Activated CD4-positive, alpha-beta memory T cell treated with anti-CD3 and anti-CD28 coated beads for 36 hours (primary cell): ENCODE measurements at regions not wholly inside any gene's neighbourhood (a gene's known extent, or its start where the extent isn't known, plus 50 kb on each side); places are given as distances from the start of the nearest gene placed in this dataset.

ENCODE experiments used
- CTCF ChIA-PET: fragments of 350-600 bp; sonication (Branson Sonifier 250); formaldehyde crosslinking; loops from one replicate; lab custom pipeline; 2021; ENCODE audit warnings: antibody characterized with exemption, inconsistent platforms; lab: Charles Lee
- POLR2A ChIA-PET: fragments of 350-600 bp; sonication (Branson Sonifier 250); formaldehyde crosslinking; loops from one replicate; lab custom pipeline; 2021; ENCODE audit warnings: antibody characterized with exemption; lab: Charles Lee
- DNase-seq: peaks from one replicate; pipeline ENCODE4 v3.0.0-alpha.2; 2020
- H3K27ac Mint-ChIP-seq: one replicate; pipeline ENCODE4 v1.8.0; 2021; ENCODE audit warnings: mixed read lengths
- H3K27me3 Mint-ChIP-seq: one replicate; pipeline ENCODE4 v1.8.0; 2021; ENCODE audit warnings: mixed read lengths
- H3K36me3 Mint-ChIP-seq: one replicate; pipeline ENCODE4 v1.8.0; 2021; ENCODE audit warnings: mixed read lengths
- H3K4me1 Mint-ChIP-seq: one replicate; pipeline ENCODE4 v1.8.0; 2021; ENCODE audit warnings: low read depth, mixed read lengths
- H3K4me3 Mint-ChIP-seq: one replicate; pipeline ENCODE4 v1.8.0; 2021; ENCODE audit warnings: mild to moderate bottlenecking, mixed read lengths
- H3K9me3 Mint-ChIP-seq: one replicate; pipeline ENCODE4 v1.8.0; 2021; ENCODE audit warnings: mixed read lengths
- intact Hi-C: fragments of 100-400 bp; cut with micrococcal nuclease; formaldehyde crosslinking; loops from one replicate; pipeline ENCODE4 v1.15.1; 2023

DNA sequence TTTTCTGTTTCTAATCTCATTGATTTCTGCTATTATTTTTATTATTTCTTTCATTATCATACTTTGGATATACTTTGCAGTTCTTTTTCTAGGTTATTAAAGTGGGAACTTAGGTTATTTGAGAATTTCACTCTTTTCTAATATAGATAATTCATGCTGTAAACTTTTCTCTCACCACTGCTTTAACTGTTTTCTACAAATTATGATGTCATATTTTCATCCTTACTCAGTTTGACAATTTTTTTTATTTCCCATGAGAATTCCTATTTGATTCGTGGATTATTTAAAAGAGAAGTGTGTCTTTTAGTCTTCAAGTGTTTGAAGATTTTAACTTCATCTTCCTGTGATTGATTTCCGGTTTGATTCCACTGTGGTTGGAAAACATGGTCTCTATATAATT, 336.8 kb upstream of the SALL1 start:
- Mint-ChIP-seq H3K27me3 (no peaks in the 10 kb centered on the region), H3K9me3 (peaks cover 2% of the 10 kb centered on the region), H3K4me1 (no peaks in the 10 kb centered on the region), H3K4me3 (no peak overlapping the region), H3K36me3 (no peaks in the 10 kb centered on the region), H3K27ac (no peak overlapping the region)
- intact Hi-C loops, result no loop called here
- ChIA-PET POLR2A (no interaction called here), CTCF (no interaction called here)
- DNase-seq, result no peak

DNA sequence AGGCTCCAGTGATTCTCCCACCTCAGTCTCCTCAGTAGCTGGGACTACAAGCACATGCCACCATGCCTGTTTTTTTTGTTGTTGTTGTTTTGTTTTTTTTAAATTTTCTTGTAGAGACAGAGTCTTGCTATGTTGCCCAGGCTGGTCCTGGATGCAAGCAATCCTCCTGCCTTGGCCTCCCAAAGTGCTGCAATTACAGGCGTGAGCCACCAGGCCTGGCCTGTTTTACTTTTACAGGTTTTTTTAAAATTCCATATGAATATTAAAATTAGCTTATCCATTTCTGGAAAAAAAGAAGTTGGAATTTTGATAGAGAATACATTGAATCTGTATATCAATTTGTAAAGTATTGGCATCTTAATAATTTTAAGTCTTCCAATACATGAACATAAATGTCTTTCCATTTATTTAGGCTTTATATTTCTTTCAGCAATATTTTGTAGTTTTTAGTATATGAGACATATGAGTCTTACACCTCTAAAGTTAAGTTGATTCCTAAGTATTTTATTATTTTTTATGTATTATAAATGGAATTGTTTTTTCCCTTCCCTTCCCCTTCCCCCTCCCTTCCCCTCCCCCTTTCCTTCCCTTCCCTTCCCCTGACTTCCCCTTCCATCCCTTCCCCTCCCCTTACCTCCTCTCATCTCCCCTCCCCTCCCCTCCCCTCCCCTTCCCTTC, 323.5 kb upstream of the SALL1 start:
- peaks cover 9% of the 10 kb centered on the region for H3K9me3 Mint-ChIP-seq
- H3K4me3 Mint-ChIP-seq, result no peak overlapping the region
- H3K27me3 Mint-ChIP-seq, result no peaks in the 10 kb centered on the region
- POLR2A ChIA-PET, result no interaction called here
- CTCF ChIA-PET, result no interaction called here
- no peak overlapping the region for H3K27ac Mint-ChIP-seq
- H3K36me3 Mint-ChIP-seq, result no peaks in the 10 kb centered on the region
- DNase-seq, result no peak
- intact Hi-C loops, result no loop called here
- no peaks in the 10 kb centered on the region for H3K4me1 Mint-ChIP-seq

DNA sequence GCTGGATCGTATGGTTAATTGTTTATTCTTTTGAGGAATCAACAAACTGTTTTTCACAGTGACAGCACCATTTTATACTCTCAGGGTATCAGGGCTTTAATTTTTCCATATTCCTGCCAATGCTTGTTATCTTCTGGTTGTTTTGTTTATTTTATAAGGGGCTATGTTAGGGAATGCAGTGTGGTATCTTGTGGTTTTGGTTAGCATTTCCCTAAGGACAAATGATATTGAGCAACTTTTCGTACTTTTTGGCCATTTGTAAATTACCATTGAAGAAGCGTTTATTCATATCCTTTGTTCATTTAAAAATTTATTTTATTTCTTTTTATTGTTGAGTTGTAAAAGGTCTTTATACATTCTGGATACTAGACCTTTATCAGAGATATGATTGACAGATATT, 322.0 kb upstream of the SALL1 start:
- H3K4me1 Mint-ChIP-seq, result no peaks in the 10 kb centered on the region
- no peak for DNase-seq
- ChIA-PET CTCF (no interaction called here), POLR2A (no interaction called here)
- peaks cover 9% of the 10 kb centered on the region for H3K9me3 Mint-ChIP-seq
- H3K4me3 Mint-ChIP-seq, result no peak overlapping the region
- H3K27me3 Mint-ChIP-seq, result no peaks in the 10 kb centered on the region
- intact Hi-C loops, result no loop called here
- no peaks in the 10 kb centered on the region for H3K36me3 Mint-ChIP-seq
- H3K27ac Mint-ChIP-seq, result no peak overlapping the region

DNA sequence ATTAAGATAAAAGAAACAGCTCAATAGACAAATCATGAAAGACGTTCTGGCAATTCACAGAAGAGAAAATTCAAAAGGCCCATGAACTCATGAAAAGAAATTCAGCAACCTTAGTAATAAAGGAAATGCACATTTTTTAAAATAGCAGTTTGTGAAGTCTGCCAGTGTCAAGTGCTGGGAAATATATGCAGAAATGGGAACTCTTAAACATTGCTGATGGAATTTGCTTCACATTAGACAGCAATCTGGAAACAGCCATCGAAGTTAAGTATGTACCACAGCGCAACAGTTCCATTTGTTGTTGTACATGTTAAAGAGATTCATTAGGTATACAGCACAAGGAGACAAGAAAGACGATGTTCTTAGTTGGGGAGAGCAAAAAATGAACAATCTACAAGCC, 319.4 kb upstream of the SALL1 start:
- ChIA-PET POLR2A (no interaction called here), CTCF (no interaction called here)
- intact Hi-C loops, result no loop called here
- Mint-ChIP-seq H3K4me3 (no peak overlapping the region), H3K9me3 (peaks cover 4% of the 10 kb centered on the region), H3K4me1 (no peaks in the 10 kb centered on the region), H3K27ac (no peak overlapping the region), H3K36me3 (no peaks in the 10 kb centered on the region), H3K27me3 (no peaks in the 10 kb centered on the region)
- DNase-seq, result no peak

DNA sequence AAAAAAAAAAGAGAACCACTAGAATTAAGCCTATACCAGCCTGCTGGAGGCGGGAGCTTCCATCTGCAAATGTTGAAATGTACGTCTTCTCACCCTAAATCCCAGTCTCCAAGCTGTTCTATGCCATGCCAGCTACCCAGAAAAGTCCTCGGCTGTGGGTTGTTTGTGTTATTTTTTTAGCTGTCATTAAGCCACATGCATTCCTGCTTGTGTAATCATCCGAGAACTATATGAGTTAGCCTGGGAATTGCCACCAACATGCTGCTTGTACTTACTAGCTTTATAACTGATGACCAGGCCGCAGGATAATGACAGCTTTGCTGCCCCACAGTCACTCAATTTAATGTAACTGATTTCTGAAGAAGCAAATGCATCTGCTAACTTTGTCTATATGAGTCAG, 313.9 kb upstream of the SALL1 start:
- POLR2A ChIA-PET, result no interaction called here
- Mint-ChIP-seq H3K4me1 (no peaks in the 10 kb centered on the region), H3K4me3 (no peak overlapping the region), H3K9me3 (peaks cover 2% of the 10 kb centered on the region), H3K36me3 (no peaks in the 10 kb centered on the region), H3K27ac (no peak overlapping the region), H3K27me3 (no peaks in the 10 kb centered on the region)
- intact Hi-C loops, result no loop called here
- CTCF ChIA-PET, result no interaction called here
- no peak for DNase-seq

DNA sequence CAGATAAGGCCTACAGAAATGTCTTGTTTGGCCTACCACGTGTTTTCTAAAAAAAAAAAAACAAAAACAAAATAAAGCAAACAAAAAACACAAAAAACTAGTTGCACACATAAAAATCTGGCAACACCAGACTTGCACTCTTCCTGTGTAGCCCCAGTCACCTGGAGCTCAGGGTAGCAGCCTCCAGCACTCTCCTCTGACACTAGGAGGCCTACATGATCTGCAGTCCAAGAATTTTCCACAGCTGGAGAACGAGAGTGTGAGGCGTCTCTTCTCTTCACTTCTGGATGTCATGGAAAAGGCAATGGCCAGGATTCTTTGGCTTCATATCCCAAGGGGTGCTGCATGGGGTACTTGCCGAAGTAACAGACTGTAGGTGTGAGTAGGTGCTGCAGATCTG, 310.2 kb upstream of the SALL1 start:
- no peaks in the 10 kb centered on the region for H3K36me3 Mint-ChIP-seq
- POLR2A ChIA-PET, result no interaction called here
- DNase-seq, result no peak
- CTCF ChIA-PET, result no interaction called here
- H3K27me3 Mint-ChIP-seq, result no peaks in the 10 kb centered on the region
- H3K4me3 Mint-ChIP-seq, result no peak overlapping the region
- intact Hi-C loops, result no loop called here
- no peaks in the 10 kb centered on the region for H3K4me1 Mint-ChIP-seq
- no peaks in the 10 kb centered on the region for H3K9me3 Mint-ChIP-seq
- H3K27ac Mint-ChIP-seq, result no peak overlapping the region

DNA sequence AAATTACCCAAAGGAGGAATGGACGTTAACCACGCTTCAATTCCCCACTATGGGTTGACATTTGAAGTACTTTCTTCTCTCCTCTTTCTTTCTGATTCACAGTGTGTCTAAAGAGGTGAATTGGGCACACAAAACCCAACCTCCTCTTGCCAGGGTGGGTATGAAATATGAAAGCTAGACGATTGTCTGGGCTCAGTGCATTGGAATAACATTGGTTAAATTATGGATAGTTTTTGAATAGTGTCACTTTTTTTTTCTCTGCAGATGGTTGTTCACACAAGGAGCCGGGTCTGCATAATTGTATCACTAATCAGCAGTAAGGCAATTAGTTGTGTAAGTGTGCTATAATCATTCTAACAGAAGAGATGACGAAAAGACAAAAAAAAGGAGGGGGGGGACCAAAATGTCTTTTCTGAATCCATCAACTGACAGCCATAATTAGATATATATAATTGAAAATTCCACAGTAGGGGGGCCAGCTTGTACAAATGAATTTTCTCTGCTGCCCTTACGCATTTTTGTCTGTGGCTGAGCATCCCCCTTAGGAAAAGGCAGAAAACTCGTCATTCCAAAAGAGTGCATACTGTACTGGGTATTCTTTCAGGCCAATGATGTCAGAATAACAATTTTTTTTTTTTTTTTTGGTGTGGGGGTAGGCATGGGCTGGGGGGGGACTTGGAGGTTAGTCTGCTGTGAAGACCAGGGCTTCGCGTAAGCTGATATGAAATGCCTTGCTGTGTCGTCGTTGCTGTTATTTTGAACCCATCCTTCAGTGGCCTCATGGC, 307.5 kb upstream of the SALL1 start:
- CTCF ChIA-PET, result no interaction called here
- Mint-ChIP-seq H3K27me3 (no peaks in the 10 kb centered on the region), H3K36me3 (no peaks in the 10 kb centered on the region), H3K4me3 (no peak overlapping the region), H3K4me1 (no peaks in the 10 kb centered on the region), H3K27ac (no peak overlapping the region), H3K9me3 (no peaks in the 10 kb centered on the region)
- intact Hi-C loops, result no loop called here
- POLR2A ChIA-PET, result no interaction called here
- DNase-seq, result no peak

DNA sequence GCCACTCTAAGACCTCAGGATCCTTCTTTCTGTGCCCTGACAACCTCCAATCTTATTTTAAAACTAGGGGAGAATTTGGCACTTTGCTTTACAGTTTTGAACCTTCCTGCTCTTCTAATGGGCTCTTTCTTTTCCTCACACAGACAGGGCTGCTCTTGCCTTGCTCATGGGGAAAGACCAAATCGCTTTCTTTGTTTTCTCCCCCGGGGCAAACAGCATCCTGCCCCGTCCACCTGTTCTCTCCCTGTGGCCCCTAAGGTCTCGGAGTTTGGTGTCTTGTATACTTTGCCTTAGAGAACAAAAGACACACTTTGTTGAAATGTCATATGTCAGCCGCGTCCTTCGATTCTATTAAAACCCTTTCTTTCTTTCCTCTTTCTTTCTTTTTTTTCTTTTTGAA, 306.7 kb upstream of the SALL1 start:
- no peak for DNase-seq
- H3K4me1 Mint-ChIP-seq, result no peaks in the 10 kb centered on the region
- no peaks in the 10 kb centered on the region for H3K27me3 Mint-ChIP-seq
- no peaks in the 10 kb centered on the region for H3K36me3 Mint-ChIP-seq
- no peaks in the 10 kb centered on the region for H3K9me3 Mint-ChIP-seq
- intact Hi-C loops, result no loop called here
- no peak overlapping the region for H3K4me3 Mint-ChIP-seq
- CTCF ChIA-PET, result no interaction called here
- POLR2A ChIA-PET, result no interaction called here
- H3K27ac Mint-ChIP-seq, result no peak overlapping the region

DNA sequence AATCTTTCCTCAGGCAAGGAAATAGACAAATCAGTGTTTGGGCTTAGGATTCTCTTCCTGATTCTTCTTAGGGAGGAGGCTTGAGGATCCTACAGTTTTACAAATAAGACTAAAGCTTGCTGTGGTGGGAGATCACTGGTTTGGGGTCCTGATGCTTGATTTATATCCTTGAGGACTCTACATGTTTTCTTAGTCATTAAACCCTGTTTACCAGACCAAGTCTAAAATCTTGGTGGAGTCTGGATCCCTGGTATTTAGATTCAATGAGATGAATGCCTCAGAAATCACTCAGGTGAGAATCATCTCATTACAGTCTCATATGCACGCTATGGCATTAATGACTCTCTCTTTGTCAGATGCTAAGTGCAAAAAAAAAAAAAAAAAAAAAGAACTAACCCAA, 304.3 kb upstream of the SALL1 start:
- no peak overlapping the region for H3K27ac Mint-ChIP-seq
- no peaks in the 10 kb centered on the region for H3K27me3 Mint-ChIP-seq
- no peak overlapping the region for H3K4me3 Mint-ChIP-seq
- H3K36me3 Mint-ChIP-seq, result no peaks in the 10 kb centered on the region
- intact Hi-C loops, result no loop called here
- no peaks in the 10 kb centered on the region for H3K9me3 Mint-ChIP-seq
- ChIA-PET POLR2A (no interaction called here), CTCF (no interaction called here)
- H3K4me1 Mint-ChIP-seq, result no peaks in the 10 kb centered on the region
- no peak for DNase-seq

DNA sequence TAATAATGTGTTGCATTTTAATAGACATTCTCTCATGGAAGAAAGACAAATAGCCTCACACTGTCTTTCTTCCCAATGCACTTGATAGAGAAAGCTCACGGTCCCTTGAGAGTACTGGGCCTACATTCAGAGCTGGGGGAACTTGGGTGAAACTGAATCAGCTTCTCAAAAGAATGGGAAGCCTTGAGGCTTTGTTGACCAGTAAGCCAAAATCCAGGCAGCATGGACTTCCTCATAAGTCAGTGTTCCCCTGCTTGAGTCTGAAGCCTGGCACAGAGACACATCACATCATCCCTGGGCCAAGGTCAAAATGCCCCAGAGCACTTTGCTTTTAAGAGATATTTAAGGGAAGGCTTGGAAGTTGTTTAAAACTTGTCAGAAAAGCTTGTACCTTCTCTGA, 302.2 kb upstream of the SALL1 start:
- DNase-seq, result no peak
- Mint-ChIP-seq H3K4me1 (no peaks in the 10 kb centered on the region), H3K9me3 (no peaks in the 10 kb centered on the region), H3K36me3 (no peaks in the 10 kb centered on the region), H3K27me3 (no peaks in the 10 kb centered on the region), H3K4me3 (no peak overlapping the region), H3K27ac (no peak overlapping the region)
- ChIA-PET CTCF (no interaction called here), POLR2A (no interaction called here)
- intact Hi-C loops, result no loop called here

DNA sequence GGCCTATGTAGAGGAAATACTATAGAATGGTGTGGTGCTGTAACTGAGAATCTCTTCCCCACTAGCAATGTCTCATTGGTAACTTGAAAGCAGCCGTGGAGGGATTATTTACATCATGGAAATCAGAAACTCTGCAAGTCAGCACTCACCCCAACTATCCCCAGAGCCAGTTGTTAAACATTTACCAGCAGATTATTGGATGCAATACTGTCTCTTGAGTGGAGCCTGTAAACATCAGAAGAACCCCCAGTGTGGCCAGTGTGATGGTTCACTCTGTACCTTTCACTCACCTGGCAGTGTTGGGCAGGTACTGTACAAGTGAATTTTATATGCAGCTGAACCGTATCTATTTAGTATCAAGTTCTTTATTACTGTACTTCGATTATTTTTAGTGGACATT, 299.8 kb upstream of the SALL1 start:
- intact Hi-C loops, result no loop called here
- Mint-ChIP-seq H3K27ac (no peak overlapping the region), H3K9me3 (no peaks in the 10 kb centered on the region), H3K27me3 (no peaks in the 10 kb centered on the region), H3K4me1 (no peaks in the 10 kb centered on the region), H3K36me3 (no peaks in the 10 kb centered on the region), H3K4me3 (no peak overlapping the region)
- no peak for DNase-seq
- ChIA-PET CTCF (no interaction called here), POLR2A (no interaction called here)

DNA sequence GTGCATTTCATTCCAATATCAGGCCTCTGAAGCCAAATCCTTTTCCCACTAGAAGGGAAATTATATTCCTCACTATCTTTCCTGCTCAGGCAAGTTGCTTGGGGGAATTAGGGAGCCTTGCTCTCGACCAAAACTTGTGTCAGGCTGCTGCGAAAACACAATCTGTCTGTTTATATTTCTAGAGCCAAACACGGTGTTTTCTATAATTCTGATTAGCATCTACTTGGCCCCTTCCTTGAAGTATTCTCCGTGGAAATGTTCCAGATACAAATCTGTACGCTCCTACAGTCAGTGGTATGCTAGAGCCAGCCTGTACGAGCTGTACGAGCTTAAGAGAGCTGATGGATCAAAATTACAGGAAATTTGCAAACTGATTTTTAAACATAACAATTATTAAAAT, 299.3 kb upstream of the SALL1 start:
- intact Hi-C loops, result no loop called here
- Mint-ChIP-seq H3K9me3 (no peaks in the 10 kb centered on the region), H3K4me1 (no peaks in the 10 kb centered on the region), H3K4me3 (no peak overlapping the region), H3K27ac (no peak overlapping the region), H3K36me3 (no peaks in the 10 kb centered on the region), H3K27me3 (no peaks in the 10 kb centered on the region)
- CTCF ChIA-PET, result no interaction called here
- POLR2A ChIA-PET, result no interaction called here
- no peak for DNase-seq

DNA sequence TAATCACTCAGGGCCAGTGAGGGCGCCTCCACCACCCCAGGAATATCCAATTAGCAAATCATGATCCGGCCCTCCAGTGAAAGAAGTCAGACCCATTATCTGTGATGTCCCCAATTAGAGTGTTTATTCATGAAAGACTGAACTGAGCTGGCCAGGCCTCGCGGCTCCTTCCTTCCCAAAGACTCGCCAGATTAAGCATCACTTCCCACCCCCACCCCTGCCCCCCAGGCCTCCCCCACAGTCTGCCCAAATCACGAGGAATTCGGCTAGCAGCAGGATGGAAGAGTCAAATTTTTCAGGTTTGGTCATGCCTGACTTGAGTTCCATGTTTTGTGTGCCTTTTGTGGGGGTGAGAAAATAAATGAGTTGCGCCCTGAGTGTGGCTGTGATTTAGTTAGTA, 298.4 kb upstream of the SALL1 start:
- H3K4me3 Mint-ChIP-seq, result no peak overlapping the region
- intact Hi-C loops, result no loop called here
- no peaks in the 10 kb centered on the region for H3K27me3 Mint-ChIP-seq
- no peaks in the 10 kb centered on the region for H3K36me3 Mint-ChIP-seq
- H3K27ac Mint-ChIP-seq, result no peak overlapping the region
- ChIA-PET POLR2A (no interaction called here), CTCF (no interaction called here)
- no peaks in the 10 kb centered on the region for H3K4me1 Mint-ChIP-seq
- DNase-seq, result no peak
- H3K9me3 Mint-ChIP-seq, result no peaks in the 10 kb centered on the region
